Glomerular visceral epithelial cell (primary cell): ENCODE measurements at regions not wholly inside any gene's neighbourhood (a gene's known extent, or its start where the extent isn't known, plus 50 kb on each side); places are given as distances from the start of the nearest gene placed in this dataset.
A peak's percentile ranks its signal among the peaks of the same experiment; 100 is the strongest.
"Not testable (repeated sequence)": the region's sequence is repeated elsewhere in the genome, so short reads cannot be mapped to it uniquely, and the experiment has no call there.

Source experiments
- DNase-seq: peaks from one replicate; pipeline ENCODE4 v3.0.0-alpha.2; 2016; ENCODE audit errors: extremely low spot score

DNA sequence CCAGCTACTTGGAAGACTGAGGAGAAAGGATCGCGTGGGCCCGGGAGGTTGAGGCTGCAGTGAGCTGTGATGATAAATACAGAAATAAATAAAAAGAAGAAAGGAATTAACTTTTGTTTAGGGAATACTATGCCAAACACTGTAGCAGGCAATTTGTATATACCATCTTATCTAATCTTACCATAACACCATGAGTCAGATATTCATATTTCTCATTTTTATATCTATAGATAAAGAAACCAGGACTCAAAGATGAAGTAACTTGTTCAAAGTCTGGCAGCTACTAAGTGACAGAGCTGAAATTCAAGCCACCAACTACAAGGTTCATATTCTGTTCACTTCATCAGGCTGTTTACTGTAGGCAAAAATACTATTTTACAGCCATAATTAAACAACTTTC lies 119.2 kb upstream of the SLC39A10 start:
- no peak for DNase-seq

DNA sequence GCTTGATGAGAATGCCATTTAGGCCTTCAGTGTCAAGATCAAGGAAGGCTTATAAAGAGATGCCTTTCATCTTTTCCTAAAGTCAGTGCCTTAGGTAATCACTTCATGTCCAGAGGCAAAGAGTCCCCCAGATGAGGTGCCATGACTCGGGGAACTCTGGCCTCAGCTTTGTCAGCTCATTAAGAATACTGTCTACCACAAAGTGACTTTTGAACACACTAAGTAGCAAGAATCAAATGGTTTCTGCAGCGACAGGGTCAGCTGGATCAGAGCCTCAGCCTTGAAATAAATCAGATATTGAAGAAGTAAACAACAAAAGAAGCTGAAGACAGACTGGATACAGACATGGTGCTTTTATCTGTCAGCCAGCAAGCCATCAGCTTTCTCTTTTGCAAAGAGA lies 120.1 kb upstream of the SLC39A10 start:
- no peak for DNase-seq

DNA sequence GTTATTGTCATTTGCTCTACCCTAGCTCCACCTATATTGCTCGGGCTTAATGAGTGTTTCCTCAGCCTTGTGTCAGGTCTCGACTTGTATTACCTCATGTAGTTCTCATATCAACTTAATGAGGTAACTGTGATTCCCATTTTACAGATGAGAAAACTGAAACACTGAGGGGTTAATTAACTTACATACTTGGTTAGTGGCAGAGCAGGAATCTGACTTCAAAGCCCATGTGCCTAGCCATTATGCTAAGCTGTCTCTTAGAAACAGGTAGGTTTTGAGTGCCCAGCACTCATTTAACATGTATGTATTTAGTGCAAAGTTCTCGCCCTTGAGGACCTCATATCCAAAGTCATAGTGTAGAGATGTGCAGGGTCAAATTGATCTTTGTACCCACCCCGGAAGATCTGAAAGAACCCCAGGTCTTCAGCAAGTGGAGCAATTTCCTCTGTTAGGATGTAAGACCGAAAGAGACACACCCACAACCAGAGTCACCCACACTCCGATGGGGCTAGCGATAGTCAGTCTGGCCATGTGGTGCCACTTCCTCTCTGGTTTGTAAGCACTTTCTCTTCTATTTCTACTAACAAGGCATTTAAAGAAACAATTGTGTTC lies 121.0 kb upstream of the SLC39A10 start:
- no peak for DNase-seq

DNA sequence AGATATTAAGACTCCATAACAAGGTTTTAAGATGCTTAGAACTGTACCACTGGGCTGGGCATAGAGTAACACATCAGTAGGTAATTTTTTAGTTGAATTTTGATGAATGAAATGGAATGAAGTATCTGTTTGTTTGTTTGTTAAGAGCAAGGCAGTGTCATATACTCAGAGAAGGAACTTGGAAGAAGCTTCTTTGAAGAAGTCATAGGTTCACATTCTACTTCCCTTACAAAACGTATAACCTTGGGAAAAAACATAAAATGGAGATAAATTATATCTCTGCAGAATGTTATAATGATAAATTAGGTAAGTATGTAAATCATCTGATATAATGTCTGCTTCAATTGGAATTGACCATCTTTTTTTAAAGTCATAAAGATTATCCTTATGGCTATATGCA lies 122.1 kb upstream of the SLC39A10 start:
- no peak for DNase-seq

DNA sequence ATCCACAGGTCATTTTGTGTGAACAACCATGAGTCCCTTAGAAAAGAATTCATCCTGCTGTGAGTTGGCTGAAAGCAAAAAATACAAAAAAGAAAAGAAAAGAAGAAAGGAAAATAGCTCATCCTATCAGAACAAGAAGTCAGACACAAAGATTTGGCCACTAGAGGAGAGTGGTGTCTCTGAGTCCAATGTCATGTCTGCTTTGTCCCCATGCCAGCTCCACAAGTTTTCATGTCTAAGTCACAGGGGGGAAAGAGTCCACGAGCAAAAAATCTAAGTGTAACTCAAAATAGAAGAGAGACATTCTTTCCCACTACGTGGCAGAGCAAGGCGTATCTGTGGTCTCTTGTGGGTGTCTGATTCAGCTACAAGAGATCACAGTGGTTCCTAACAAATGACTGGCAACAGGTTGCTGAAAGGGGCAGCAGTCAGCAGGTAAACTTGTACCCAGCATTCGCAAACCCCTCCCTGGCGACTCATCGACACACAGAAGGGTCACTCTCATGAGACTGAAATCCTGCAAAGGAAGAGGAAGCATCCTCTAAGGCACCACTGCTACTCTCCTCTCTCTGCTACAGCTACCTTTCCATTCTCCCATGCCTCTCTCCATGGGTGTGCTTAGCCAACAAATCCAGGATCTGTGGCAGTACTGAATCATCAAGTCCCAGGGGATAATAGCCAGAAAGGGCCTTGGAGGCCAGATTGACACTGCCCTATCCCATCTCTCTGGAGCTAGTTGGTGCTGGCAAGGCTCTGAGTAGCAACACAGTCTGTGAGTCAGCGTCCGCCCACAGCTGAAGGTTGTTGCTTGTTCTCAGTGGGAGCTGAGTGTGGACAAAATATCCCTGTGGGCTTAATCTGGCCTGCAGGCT lies 123.0 kb upstream of the SLC39A10 start:
- peak; percentile 84 for DNase-seq

DNA sequence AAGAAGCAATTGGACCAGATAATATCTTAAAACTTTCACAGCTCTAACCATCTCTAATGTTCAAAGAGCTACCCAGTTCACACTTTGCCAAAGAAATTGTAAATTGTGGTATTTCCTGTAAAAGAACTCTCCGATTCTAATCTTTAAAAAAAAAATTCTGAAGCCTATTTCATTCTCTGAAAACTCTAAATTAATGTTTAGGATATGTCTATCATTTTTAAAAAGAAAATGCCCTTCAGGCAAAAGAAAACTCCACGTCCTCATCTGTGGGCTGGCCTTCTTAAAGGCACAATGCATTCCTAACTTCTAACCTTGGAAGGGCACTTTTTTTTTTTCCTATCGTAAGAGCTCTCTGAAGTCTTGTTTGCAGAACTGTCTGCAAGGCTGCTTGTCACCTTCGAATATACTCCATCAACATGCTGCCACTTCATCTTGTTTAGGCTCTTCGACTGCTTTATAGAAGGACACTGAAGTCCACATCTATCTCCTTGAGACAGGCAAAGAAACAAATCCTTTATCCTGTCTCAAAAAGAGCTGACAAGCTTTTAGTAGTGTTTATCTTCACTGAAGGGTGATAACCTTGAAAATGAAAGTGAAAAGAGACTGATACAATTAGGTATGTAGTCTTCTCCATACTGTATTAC lies 124.3 kb upstream of the SLC39A10 start:
- DNase-seq = peak; percentile 43

DNA sequence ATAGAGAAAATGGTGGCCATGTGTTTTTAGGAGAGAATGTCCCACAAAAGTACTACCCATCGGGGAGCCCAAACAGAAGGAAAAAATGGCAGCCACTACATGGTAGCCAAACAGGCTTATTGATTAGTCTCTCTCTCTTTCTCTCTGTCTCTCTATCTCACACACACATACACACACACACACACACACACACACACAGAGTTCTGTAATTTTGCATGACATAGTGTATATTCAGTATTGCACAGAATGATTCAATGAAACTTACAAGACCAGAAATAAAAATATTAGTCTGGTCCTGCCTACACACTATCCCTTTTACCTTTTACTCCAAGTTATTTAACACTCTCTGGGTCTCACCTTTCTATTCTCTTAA lies 124.8 kb upstream of the SLC39A10 start:
- no peak for DNase-seq

DNA sequence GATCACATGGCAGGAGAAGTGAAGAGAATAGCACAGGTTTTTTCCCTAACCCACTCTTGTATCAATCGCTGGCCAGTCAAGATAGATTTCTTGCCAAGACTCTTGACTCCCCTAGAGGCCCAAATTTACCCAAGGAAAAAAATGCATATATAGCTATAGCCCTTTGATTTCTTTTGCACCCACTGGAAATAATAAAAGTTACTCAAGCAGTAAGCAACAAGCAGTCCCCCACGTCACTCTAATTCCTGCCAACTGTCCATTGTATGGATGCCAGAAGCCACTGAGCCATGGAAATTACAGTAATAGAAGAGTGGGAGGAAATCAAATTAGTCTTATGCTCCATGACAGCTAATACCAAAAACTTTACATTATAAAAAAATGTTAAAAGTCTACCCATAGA lies 125.3 kb upstream of the SLC39A10 start:
- DNase-seq = peak; percentile 75

DNA sequence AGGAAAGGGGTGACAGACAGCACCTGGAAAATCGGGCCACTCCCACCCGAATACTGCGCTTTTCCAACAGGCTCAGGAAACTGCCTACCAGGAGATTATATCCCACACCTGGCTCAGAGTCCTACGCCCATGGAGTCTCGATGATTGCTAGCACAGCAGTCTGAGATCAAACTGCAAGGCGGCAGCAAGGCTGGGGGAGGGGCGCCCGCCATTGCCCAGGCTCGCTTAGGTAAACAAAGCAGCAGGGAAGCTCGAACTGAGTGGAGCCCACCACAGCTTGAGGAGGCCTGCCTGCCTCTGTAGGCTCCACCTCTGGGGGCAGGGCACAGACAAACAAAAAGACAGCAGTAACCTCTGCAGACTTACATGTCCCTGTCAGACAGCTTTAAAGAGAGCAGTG lies 133.8 kb upstream of the SLC39A10 start:
- not testable (repeated sequence) for DNase-seq

DNA sequence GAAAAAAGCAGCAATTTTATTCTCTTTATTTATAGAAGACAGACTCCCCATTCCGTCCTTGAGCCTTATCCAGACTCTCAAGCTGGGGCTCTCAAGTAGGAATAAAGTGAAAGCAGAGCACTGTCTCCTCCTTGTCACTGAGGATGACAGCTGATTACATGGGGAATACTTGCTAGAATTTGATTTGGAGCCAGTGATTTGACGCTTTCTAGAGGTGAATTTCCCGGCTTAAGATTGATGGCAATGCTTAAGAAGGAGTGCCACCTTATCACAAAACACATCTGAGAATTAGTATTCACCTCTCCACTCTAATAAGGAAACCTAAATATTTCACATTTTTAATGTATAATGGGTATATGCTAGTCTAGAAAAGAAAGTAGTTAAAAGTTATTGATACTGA lies 135.4 kb upstream of the SLC39A10 start:
- DNase-seq = no peak

DNA sequence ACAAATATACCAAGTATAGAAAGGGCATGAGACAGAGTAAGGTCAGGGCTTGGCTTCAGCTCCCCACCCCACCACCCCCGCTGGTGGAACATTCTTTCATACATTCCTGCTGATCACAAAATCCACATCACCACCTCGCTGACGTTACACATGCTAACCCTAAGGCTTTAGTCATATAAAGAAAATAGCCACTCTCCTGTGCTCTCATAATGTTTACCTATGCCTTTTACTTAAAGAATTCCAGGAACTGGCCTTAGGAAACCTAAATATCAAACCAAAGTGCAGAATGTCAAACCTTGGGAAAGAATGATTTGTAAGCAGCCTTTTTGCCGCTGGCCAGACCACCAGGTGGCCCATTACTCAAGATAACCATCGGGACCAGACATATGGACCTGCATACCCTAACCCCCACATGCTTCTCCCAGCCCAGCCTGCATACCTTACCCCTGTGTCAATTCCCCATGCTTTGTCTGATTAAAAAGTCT lies 136.3 kb upstream of the SLC39A10 start:
- peak; percentile 84 for DNase-seq

DNA sequence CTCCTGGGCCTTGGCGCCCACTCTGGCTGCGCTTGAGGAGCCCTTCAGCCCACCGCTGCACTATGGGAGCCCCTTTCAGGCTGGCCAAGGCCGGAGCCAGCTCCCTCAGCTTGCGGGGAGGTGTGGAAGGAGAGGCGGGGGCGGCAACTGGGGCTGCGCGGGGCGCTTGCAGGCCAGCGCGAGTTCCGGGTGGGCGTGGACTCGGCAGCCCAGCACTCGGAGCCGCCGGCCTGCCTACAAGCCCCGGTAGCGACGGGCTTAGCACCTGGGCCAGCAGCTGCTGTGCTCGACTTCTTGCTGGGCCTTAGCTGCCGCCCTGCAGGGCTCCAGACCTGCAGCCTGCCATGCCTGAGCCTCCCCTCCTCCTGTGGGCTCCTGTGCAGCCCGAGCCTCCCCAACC lies 141.5 kb upstream of the SLC39A10 start:
- no peak for DNase-seq

DNA sequence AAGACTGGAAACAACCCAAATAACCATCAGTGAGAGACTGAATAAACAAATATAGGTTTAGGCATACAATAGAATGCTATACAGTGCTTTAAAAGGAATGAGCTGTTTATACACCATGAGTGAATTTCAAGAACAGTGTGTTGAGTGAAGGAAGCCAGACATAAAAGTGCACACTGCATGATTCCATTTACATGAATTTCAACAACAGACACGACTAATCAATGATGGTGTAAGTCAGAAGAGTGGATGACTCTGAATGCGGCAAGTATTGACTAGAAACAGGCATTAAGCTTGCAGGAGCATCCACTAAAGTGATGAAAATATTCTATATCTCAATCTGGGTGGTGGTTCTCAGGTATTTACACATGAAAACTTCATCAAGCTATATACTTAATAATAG lies 142.7 kb upstream of the SLC39A10 start:
- no peak for DNase-seq

DNA sequence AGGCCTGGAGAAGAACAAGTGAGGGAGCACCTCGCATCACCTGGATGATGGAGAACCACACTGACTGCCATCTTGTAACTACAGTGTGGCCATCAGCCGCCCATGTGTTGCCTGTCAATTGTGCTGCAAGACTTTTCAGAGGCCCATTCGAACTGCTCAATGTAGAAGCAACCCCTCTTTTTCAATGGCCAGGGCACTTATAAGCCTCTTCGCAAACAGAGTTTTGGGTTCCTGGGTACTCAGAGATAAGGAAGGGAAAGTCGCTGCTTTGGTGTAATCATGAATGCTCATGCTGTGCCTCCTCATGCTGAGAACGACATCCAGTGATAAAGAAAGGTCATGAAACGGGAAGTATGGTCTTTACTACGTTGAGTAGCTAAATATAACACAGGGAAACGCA lies 143.9 kb upstream of the SLC39A10 start:
- no peak for DNase-seq

DNA sequence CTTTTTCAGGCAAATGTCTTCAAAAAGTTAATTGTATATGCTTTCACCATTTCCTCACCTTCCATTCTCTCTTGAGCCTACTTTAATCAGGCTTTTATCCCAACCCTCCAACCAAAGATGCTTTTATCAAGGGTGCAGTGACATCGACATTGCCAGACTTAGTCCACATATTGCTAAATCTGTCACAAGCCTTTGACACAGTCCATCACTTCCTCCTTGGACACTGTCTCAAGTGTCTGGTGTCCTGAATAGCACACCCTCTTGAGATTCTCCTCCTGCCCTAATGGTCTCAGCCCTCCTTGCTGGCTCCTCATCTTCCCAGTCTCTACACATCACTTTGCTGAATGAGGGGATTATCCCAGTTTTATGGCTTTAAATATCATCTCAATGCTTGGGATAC lies 147.5 kb upstream of the SLC39A10 start:
- DNase-seq = no peak

DNA sequence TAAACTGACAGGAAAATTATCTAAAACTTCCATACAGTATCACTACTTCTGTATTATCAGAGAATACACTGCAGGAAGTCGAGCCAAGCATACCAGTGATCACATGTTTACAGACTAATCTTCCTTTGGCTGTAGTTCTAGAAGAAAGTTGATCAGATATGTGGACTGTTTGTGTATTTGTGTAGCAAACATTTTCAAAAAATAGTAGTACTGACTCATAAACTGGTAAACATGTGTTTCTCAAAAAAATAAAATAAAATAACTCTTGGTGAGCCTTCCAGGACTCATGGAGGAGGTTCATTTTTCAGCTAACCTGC lies 148.9 kb upstream of the SLC39A10 start:
- no peak for DNase-seq

DNA sequence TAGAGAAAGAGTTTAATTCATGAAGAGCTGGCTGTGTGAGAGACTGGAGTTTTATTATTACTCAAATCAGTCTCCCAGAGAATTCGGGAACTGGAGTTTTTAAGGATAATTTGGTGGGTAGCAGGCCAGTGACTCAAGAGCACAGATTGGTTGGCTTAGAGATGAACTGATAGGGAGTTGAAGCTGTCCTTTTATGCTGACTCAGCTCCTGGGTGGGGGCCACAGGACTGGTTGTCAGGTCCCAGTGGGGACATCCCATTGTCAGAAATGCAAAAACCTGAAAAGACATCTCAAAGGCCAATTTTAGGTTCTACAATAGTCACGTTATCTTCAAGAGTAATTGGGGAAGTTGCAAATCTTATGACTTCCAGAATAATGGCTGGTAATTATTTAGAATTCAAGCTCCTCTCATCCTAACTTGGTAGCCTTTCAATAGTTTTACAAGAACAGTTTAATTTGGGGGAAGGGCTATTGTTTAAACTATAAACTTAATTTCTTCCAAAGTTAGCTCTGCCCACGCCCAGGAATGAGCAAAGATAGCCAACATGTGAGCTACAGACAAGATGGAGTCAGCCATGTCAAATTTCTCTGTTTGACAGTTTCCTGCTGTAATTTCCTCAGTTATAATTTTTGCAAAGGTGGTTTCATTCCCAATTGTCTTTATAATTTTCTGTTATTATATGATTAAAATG lies 149.4 kb upstream of the SLC39A10 start:
- DNase-seq = no peak

DNA sequence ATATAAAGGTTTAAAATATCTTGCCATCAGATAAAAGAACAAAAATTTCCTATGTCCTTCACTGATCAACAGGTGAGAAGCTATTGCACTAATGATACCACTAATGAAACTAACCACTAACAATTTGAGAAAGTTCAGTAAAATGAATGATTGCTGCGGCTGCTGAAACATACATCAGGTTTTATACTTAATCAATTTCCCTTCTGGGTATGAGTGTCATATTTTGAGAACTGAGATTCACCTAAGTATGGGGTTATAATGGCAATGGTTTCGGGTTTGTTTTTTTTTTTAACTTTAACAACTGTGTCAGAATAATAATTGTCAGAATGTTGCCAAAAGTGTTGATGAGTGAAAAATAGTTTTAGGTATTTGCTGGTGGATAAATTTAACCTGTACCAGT lies 151.3 kb upstream of the SLC39A10 start:
- DNase-seq = no peak

DNA sequence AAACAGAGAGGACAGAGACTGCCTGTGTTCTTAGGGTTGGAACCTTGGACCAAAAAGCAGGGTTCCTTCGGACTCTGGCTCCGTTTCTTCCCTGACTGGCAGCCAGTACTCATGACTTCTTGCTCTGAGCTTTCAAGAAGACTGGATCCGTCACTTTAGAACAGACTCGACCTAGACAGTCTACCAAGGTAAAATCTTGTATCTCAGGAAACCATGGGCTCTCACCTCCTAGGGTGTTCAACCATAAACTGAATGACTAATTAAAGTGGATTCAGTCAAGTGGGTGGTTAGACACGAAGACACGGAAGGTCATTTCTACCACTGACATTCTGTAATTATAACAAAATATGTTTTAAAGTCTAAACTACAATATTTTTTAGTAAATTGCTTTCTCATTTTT lies 153.8 kb upstream of the SLC39A10 start:
- no peak for DNase-seq

DNA sequence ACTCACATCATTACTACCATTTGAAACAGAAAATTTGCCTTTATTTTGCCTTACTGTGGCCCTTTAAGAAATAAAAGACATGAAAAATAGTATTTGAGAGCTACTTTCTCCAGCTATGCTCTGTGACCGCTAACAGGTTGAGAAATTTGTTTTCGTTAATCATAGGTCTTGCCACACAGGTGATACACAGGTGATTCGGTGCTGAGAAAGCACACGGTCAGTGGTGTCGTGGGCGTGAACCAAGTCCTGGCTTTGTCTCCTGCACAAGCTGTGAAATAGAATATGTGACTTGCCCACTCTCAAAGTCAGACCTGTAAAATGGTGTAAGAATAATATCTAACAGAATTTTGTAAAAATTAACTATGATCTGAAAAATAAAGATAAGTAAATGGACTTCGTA lies 155.3 kb upstream of the SLC39A10 start:
- DNase-seq = no peak

DNA sequence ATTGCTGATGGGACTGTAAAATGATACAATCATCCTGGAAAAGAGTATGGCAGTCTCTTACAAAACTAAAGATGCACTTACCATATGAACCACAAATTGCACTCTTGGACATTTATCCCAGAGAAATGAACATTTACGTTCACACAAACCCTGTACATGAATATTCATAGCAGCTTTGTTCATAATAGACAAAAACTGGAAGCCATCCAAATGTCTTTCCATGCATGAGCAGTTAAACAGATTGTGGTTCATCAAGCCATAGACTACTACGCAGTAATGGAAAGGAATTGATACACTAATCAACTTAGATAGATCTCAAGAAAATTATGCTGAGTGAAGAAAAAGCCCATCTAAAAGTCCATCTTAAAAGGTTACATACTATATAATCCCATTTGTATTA lies 156.1 kb upstream of the SLC39A10 start:
- DNase-seq = no peak

DNA sequence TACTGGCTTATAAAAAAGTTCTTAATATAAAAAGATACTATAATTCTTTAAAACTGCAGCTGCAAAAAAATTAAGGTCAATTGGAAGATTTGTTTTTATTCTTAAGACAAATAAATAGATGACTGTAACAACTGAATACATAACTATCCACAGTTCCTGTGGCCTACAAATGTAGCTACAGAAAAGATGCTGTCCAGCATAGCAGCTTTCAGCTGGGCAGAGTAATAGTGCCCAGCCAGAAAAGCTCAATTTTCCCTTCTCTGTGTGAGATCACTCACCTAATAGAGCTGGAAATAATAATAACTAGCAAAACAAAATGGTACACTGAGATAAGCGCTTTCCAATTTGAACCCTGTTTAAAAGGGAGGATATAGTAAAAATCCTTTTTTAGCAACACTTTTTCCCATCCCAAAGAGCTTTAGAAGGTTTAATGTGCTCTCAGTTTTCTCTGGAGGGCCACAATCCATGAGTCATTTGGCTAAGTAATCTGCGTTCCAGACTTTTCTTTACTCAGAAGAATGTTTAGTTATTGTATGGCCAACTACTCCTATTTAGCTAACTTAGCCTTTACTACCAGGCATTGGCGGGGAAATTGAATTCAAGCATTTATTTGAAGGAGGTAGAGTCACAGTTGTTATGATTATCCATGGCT lies 158.1 kb upstream of the SLC39A10 start:
- DNase-seq = no peak
